Esophagus squamous epithelium (tissue), 4 donors: ENCODE measurements at regions not wholly inside any gene's neighbourhood (a gene's known extent, or its start where the extent isn't known, plus 50 kb on each side); places are given as distances from the start of the nearest gene placed in this dataset.

Experiments
- POLR2A ChIP-seq, 4 donors: fragments of 450-650 bp; IDR thresholded peaks; one replicate each; pipeline ENCODE4 v1.6.1; 2017; ENCODE audit warnings: antibody characterized with exemption in 4 of 4, mild to moderate bottlenecking in 4 of 4, moderate library complexity in 3 of 4
- TF ChIP-seq, protein P1 (sequence below), 6 experiments: fragments of 450-650 bp in 4 of 6; fragments of 200-600 bp in 2 of 6; sonication (generic) in 2 of 6; IDR thresholded peaks; one replicate each; pipeline ENCODE4 v1.5.1; 2016 to 2019; ENCODE audit warnings: antibody characterized with exemption in 6 of 6, mild to moderate bottlenecking in 4 of 6, moderate library complexity in 4 of 6

DNA sequence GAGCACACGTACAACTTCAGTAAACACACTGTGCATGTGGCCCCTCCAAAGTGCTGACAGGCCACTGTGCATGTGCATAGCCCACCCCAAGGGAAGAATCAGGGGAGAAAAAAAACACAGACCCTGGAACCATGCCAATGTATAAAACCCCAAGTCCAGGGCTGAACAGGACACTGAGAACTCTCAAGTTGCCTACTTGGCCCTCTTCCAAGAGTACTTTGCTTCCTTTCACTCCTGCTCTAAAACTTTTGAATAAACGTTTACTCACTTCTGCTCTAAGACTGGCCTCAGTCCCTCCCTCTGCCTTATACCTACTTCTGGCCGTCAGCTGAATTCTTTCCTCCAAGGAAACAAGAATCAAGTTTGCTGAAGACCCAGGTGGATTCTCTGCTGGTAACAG, 77.7 kb upstream of the NFIB start:
- TF ChIP-seq, protein P1, sequence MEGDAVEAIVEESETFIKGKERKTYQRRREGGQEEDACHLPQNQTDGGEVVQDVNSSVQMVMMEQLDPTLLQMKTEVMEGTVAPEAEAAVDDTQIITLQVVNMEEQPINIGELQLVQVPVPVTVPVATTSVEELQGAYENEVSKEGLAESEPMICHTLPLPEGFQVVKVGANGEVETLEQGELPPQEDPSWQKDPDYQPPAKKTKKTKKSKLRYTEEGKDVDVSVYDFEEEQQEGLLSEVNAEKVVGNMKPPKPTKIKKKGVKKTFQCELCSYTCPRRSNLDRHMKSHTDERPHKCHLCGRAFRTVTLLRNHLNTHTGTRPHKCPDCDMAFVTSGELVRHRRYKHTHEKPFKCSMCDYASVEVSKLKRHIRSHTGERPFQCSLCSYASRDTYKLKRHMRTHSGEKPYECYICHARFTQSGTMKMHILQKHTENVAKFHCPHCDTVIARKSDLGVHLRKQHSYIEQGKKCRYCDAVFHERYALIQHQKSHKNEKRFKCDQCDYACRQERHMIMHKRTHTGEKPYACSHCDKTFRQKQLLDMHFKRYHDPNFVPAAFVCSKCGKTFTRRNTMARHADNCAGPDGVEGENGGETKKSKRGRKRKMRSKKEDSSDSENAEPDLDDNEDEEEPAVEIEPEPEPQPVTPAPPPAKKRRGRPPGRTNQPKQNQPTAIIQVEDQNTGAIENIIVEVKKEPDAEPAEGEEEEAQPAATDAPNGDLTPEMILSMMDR (IDR thresholded peaks at IDR 0.05), result no peak
- TF ChIP-seq POLR2A (IDR thresholded peaks at IDR 0.05), result no peak
